COLO829 (cell line): ENCODE measurements at regions not wholly inside any gene's neighbourhood (a gene's known extent, or its start where the extent isn't known, plus 50 kb on each side); places are given as distances from the start of the nearest gene placed in this dataset.
"Not testable (repeated sequence)": the region's sequence is repeated elsewhere in the genome, so short reads cannot be mapped to it uniquely, and the experiment has no call there.

Experiments
- DNase-seq: peaks from one replicate; pipeline ENCODE4 v3.0.0; 2012; ENCODE audit warnings: low spot score

- peak; percentile 53 for DNase-seq
Observed at GRCh38 chrX:113512700-113513395, 672.2 kb upstream of the AMOT start.

- DNase-seq: no peak
Observed at GRCh38 chrX:113510586-113510985, 670.0 kb upstream of the AMOT start.

GRCh38 chrX:113492895-113493294 is 652.3 kb upstream of the AMOT start:
- DNase-seq: no peak

GRCh38 chrX:113473418-113473817 is 632.8 kb upstream of the AMOT start:
- no peak for DNase-seq

- DNase-seq: not testable (repeated sequence)
Observed at GRCh38 chrX:113473015-113473414, 632.4 kb upstream of the AMOT start.

GRCh38 chrX:113470166-113470565 is 629.5 kb upstream of the AMOT start:
- no peak for DNase-seq

- no peak for DNase-seq
Observed at GRCh38 chrX:113457719-113458118, 617.1 kb upstream of the AMOT start.

- DNase-seq: no peak
Observed at GRCh38 chrX:113455582-113455981, 615.0 kb upstream of the AMOT start.

GRCh38 chrX:113429011-113429410 is 588.4 kb upstream of the AMOT start:
- no peak for DNase-seq

GRCh38 chrX:113422323-113422722 is 581.7 kb upstream of the AMOT start:
- no peak for DNase-seq

GRCh38 chrX:113421432-113421831 is 580.8 kb upstream of the AMOT start:
- DNase-seq: no peak

GRCh38 chrX:113412106-113412505 is 571.5 kb upstream of the AMOT start:
- DNase-seq: peak; percentile 52

GRCh38 chrX:113408843-113409242 is 568.2 kb upstream of the AMOT start:
- no peak for DNase-seq

- DNase-seq: peak; percentile 71
Observed at GRCh38 chrX:113400193-113400704, 559.6 kb upstream of the AMOT start.

GRCh38 chrX:113399506-113400192 is 559.0 kb upstream of the AMOT start:
- DNase-seq: no peak

- no peak for DNase-seq
Observed at GRCh38 chrX:113392355-113392754, 551.7 kb upstream of the AMOT start.

GRCh38 chrX:113391875-113392274 is 551.2 kb upstream of the AMOT start:
- DNase-seq: no peak

GRCh38 chrX:113390531-113390930 is 549.9 kb upstream of the AMOT start:
- DNase-seq: no peak

GRCh38 chrX:113389846-113390245 is 549.2 kb upstream of the AMOT start:
- no peak for DNase-seq

GRCh38 chrX:113384628-113385027 is 544.0 kb upstream of the AMOT start:
- peak; percentile 8 for DNase-seq

GRCh38 chrX:113373421-113373820 is 532.8 kb upstream of the AMOT start:
- not testable (repeated sequence) for DNase-seq

- DNase-seq: no peak
Observed at GRCh38 chrX:113370006-113370405, 529.4 kb upstream of the AMOT start.

- DNase-seq: no peak
Observed at GRCh38 chrX:113369056-113369455, 528.4 kb upstream of the AMOT start.

- no peak for DNase-seq
Observed at GRCh38 chrX:113353134-113353533, 512.5 kb upstream of the AMOT start.
